Lung (tissue), 11 donors: ENCODE measurements at regions not wholly inside any gene's neighbourhood (a gene's known extent, or its start where the extent isn't known, plus 50 kb on each side); places are given as distances from the start of the nearest gene placed in this dataset.

Experiments used
- ATAC-seq: fragments of 200-7000 bp; cut with Tn5 transposase; one replicate; pipeline ENCODE4 v1.9.1; 2020; ENCODE audit warnings: moderate number of reproducible peaks; ENCODE audit not compliant: insufficient read depth, low FRiP score
- DNase-seq, 3 donors: peaks; one replicate each; pipeline ENCODE4 v3.0.0-alpha.2; 2013 to 2017
- H3K27ac ChIP-seq, 2 donors: one replicate each; pipeline ENCODE4 v1.5.1; 2013; ENCODE audit warnings: mild to moderate bottlenecking in 2 of 2, moderate library complexity in 2 of 2, control low read depth in 1 of 2, inconsistent platforms in 1 of 2, low read depth in 1 of 2, low read length in 1 of 2
- H3K27me3 ChIP-seq, 3 donors: one replicate each; pipeline ENCODE4 v1.5.1; 2013; ENCODE audit warnings: low read length in 2 of 3; ENCODE audit not compliant: control insufficient read depth in 3 of 3, insufficient read depth in 3 of 3
- H3K36me3 ChIP-seq, 4 donors: one replicate each; pipeline ENCODE4 v1.5.1; 2013; ENCODE audit warnings: low read length in 4 of 4, mild to moderate bottlenecking in 1 of 4, moderate library complexity in 1 of 4; ENCODE audit not compliant: control insufficient read depth in 4 of 4, insufficient read depth in 4 of 4
- H3K4me1 ChIP-seq, 5 donors: one replicate each; pipeline ENCODE4 v1.5.1; 2013; ENCODE audit warnings: low read length in 5 of 5, mild to moderate bottlenecking in 2 of 5, moderate library complexity in 1 of 5; ENCODE audit not compliant: control insufficient read depth in 5 of 5, insufficient read depth in 5 of 5
- H3K4me3 ChIP-seq: one replicate; pipeline ENCODE4 v1.5.1; 2013; ENCODE audit warnings: mild to moderate bottlenecking, control low read depth, moderate library complexity
- H3K9ac ChIP-seq, 2 donors: one replicate each; pipeline ENCODE4 v1.5.1; 2013; ENCODE audit warnings: low read length in 2 of 2, control low read depth in 1 of 2; ENCODE audit not compliant: insufficient read depth in 1 of 2
- H3K9me3 ChIP-seq, 4 donors: one replicate each; pipeline ENCODE4 v1.5.1; 2013; ENCODE audit warnings: low read length in 3 of 4, mild to moderate bottlenecking in 1 of 4, moderate library complexity in 1 of 4; ENCODE audit not compliant: control insufficient read depth in 4 of 4, insufficient read depth in 3 of 4
- CTCF ChIP-seq: IDR thresholded peaks from 2 replicates; pipeline ENCODE4 v1.5.1; 2012; ENCODE audit warnings: mild to moderate bottlenecking; ENCODE audit errors: control extremely low read depth, extremely low read depth
- WGBS, 2 donors: extraction: QIAGEN DNeasy Blood & Tissue Kit; methylation state at CpG; one replicate each; pipeline ENCODE4 v1.1.7; 2013; 5-methylcytosine and 5-hydroxymethylcytosine counted together
- donor health status: control.
- donor health status: control.
- donor health status: Bipolar disorder and iron deficiency.
- donor health status: healthy.
- donor health status: DM: yes; HTN: yes; CAD: no.

GRCh38 chr13:67489016-67489415, 258.9 kb upstream of the PCDH9 start:
- H3K36me3 ChIP-seq = no peaks in the 10 kb centered on the region
- H3K4me1 ChIP-seq = no peaks in the 10 kb centered on the region
- no peak for TF ChIP-seq CTCF
- no peak overlapping the region for H3K27ac ChIP-seq
- no peak for DNase-seq
- H3K9me3 ChIP-seq = no peaks in the 10 kb centered on the region
- H3K27me3 ChIP-seq = no peaks in the 10 kb centered on the region
- no peak overlapping the region for H3K4me3 ChIP-seq
- ATAC-seq = no peak
- H3K9ac ChIP-seq = no peak overlapping the region
- 71 to 88% methylated on average over 2 of the region's 2 CpGs for WGBS, 2 donors

GRCh38 chr13:67481445-67481844, 251.3 kb upstream of the PCDH9 start:
- DNase-seq (no peak), ATAC-seq (no peak)
- no peak for TF ChIP-seq CTCF
- Histone ChIP-seq H3K4me1 (no peaks in the 10 kb centered on the region), H3K9me3 (no peaks in the 10 kb centered on the region), H3K9ac (no peak overlapping the region), H3K27me3 (no peaks in the 10 kb centered on the region), H3K27ac (no peak overlapping the region), H3K36me3 (no peaks in the 10 kb centered on the region), H3K4me3 (no peak overlapping the region)
- WGBS, 2 donors = 90 to 91% methylated on average over 1 of the region's 1 CpG

GRCh38 chr13:67474115-67474514, 244.0 kb upstream of the PCDH9 start:
- H3K9ac ChIP-seq = no peak overlapping the region
- H3K4me3 ChIP-seq = no peak overlapping the region
- H3K27me3 ChIP-seq = no peaks in the 10 kb centered on the region
- DNase-seq (no peak), ATAC-seq (no peak)
- H3K4me1 ChIP-seq = no peaks in the 10 kb centered on the region
- no peaks in the 10 kb centered on the region for H3K36me3 ChIP-seq
- H3K27ac ChIP-seq = no peak overlapping the region
- H3K9me3 ChIP-seq = peaks cover 0 to 8% (median 5%) of the 10 kb centered on the region in 4 donors
- no peak for TF ChIP-seq CTCF
- WGBS, 2 donors = 90 to 94% methylated on average over 3 of the region's 3 CpGs

- ATAC-seq = no peak
- TF ChIP-seq CTCF = no peak
- H3K27ac ChIP-seq = no peak overlapping the region
- no peaks in the 10 kb centered on the region for H3K36me3 ChIP-seq
- H3K4me3 ChIP-seq = no peak overlapping the region
- no peak for DNase-seq
- peaks cover 0 to 8% (median 6%) of the 10 kb centered on the region in 4 donors for H3K9me3 ChIP-seq
- no peak overlapping the region for H3K9ac ChIP-seq
- H3K4me1 ChIP-seq = no peaks in the 10 kb centered on the region
- WGBS, 2 donors = 86 to 89% methylated on average over 3 of the region's 3 CpGs
- no peaks in the 10 kb centered on the region for H3K27me3 ChIP-seq
Measured at GRCh38 chr13:67469623-67470022, 239.5 kb upstream of the PCDH9 start.
